HepG2 (cell line): ENCODE measurements at regions not wholly inside any gene's neighbourhood (a gene's known extent, or its start where the extent isn't known, plus 50 kb on each side); places are given as distances from the start of the nearest gene placed in this dataset.

Source experiments
- ARNT ChIP-seq: fragments of 450-650 bp; IDR thresholded peaks from 2 replicates; pipeline ENCODE4 v1.6.1; 2017
- EHMT2 ChIP-seq: fragments of 200-600 bp; sonication (generic); IDR thresholded peaks from 2 replicates; pipeline ENCODE4 v1.7.0; 2017; ENCODE audit warnings: antibody characterized with exemption, low read depth, low read length, borderline replicate concordance
- POLR2A ChIP-seq, 2 experiments: IDR thresholded peaks; 2 replicates each; pipeline ENCODE4 v1.6.1; 2011; ENCODE audit warnings: low read depth in 2 of 2, low read length in 2 of 2, mild to moderate bottlenecking in 1 of 2, moderate library complexity in 1 of 2; ENCODE audit not compliant: insufficient read depth in 1 of 2
- TF ChIP-seq, protein P1 (sequence below): IDR thresholded peaks from 2 replicates; pipeline ENCODE4 v1.6.1; 2016; ENCODE audit warnings: low read depth, borderline replicate concordance
- TF ChIP-seq, protein P2 (sequence below): sonication (generic); formaldehyde crosslinking; IDR thresholded peaks from 2 replicates; pipeline ENCODE4 v1.5.0; 2020; ENCODE audit warnings: mild to moderate bottlenecking, missing genetic modification reagents, moderate library complexity

DNA sequence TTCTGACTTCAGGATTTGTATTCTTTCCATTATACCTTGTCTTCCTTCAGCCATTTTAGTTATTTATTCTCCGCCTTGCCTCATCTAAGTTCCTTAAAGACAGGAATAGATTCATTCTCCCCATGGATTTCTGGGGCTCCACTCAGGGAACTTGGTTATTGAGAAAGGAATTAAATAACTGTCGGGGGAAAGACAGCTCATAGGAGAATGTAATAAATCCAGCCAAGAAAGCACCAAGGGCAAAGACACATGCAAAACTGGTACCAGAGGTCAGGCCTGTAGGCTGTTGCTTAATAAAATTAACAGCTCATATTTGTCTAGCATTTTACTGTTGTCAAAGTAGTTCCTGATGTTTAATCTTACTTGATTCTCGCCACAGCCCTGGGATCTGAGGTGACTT lies 357.2 kb downstream of the TMEM38B start:
- TF ChIP-seq, protein P1, sequence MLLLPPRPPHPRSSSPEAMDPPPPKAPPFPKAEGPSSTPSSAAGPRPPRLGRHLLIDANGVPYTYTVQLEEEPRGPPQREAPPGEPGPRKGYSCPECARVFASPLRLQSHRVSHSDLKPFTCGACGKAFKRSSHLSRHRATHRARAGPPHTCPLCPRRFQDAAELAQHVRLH = no peak
- TF ChIP-seq ARNT (no peak), EHMT2 (no peak), POLR2A (IDR thresholded peaks at IDR 0.05; ENCODE audit: insufficient read depth in 1 of 2, low read depth in 2 of 2, low read length in 2 of 2) (no peak)
- TF ChIP-seq, protein P2, sequence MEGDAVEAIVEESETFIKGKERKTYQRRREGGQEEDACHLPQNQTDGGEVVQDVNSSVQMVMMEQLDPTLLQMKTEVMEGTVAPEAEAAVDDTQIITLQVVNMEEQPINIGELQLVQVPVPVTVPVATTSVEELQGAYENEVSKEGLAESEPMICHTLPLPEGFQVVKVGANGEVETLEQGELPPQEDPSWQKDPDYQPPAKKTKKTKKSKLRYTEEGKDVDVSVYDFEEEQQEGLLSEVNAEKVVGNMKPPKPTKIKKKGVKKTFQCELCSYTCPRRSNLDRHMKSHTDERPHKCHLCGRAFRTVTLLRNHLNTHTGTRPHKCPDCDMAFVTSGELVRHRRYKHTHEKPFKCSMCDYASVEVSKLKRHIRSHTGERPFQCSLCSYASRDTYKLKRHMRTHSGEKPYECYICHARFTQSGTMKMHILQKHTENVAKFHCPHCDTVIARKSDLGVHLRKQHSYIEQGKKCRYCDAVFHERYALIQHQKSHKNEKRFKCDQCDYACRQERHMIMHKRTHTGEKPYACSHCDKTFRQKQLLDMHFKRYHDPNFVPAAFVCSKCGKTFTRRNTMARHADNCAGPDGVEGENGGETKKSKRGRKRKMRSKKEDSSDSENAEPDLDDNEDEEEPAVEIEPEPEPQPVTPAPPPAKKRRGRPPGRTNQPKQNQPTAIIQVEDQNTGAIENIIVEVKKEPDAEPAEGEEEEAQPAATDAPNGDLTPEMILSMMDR (CRISPR knock-in tag) = no peak
